Calu3 (cell line): ENCODE measurements at regions not wholly inside any gene's neighbourhood (a gene's known extent, or its start where the extent isn't known, plus 50 kb on each side); places are given as distances from the start of the nearest gene placed in this dataset.

Experiments
- BruUV-seq: library from RNA; stranded (reverse); fragments of 400-500 nt; replicated peaks from 2 replicates; lab custom pipeline; 2021; lab: Mats Ljungman, UMichigan
- CTCF ChIA-PET: fragments of 300-600 bp; sonication (Branson Sonifier 250); formaldehyde crosslinking; loops from one replicate; lab custom pipeline; 2022; ENCODE audit warnings: antibody characterized with exemption; lab: Charles Lee
- DNase-seq: peaks from one replicate; pipeline ENCODE4 v3.0.0; 2022
- H3K27ac Mint-ChIP-seq: one replicate; pipeline ENCODE4 v1.8.0; 2022; ENCODE audit warnings: mixed read lengths; ENCODE audit not compliant: unreplicated experiment
- H3K27me3 Mint-ChIP-seq: one replicate; pipeline ENCODE4 v1.8.0; 2022; ENCODE audit warnings: mixed read lengths; ENCODE audit not compliant: unreplicated experiment
- H3K36me3 Mint-ChIP-seq: one replicate; pipeline ENCODE4 v1.8.0; 2022; ENCODE audit warnings: mild to moderate bottlenecking, moderate library complexity, mixed read lengths; ENCODE audit not compliant: insufficient read depth, unreplicated experiment
- H3K4me1 Mint-ChIP-seq: one replicate; pipeline ENCODE4 v1.8.0; 2022; ENCODE audit warnings: mild to moderate bottlenecking, low read depth, mixed read lengths; ENCODE audit not compliant: unreplicated experiment
- H3K4me3 Mint-ChIP-seq: one replicate; pipeline ENCODE4 v1.8.0; 2022; ENCODE audit warnings: mild to moderate bottlenecking, low read depth, moderate library complexity, mixed read lengths; ENCODE audit not compliant: unreplicated experiment
- H3K9me3 Mint-ChIP-seq: one replicate; pipeline ENCODE4 v1.8.0; 2022; ENCODE audit warnings: low read depth, mixed read lengths; ENCODE audit not compliant: unreplicated experiment
- CTCF ChIP-seq: fragments of 200-600 bp; IDR thresholded peaks from one replicate; pipeline ENCODE4 v1.8.0; 2022; ENCODE audit warnings: antibody characterized with exemption; ENCODE audit not compliant: unreplicated experiment
- intact Hi-C: fragments of 100-400 bp; cut with micrococcal nuclease; formaldehyde crosslinking; loops from one replicate; pipeline ENCODE4 v1.10.0; 2022; ENCODE audit not compliant: unreplicated experiment

- intact Hi-C loops: no loop called here
- H3K4me1 Mint-ChIP-seq: peaks cover 24% of the 10 kb centered on the region
- peaks cover 3% of the 10 kb centered on the region for H3K9me3 Mint-ChIP-seq
- no peak for DNase-seq
- H3K4me3 Mint-ChIP-seq: no peak overlapping the region
- no TSS peak for BruUV-seq
- H3K27me3 Mint-ChIP-seq: no peaks in the 10 kb centered on the region
- no peaks in the 10 kb centered on the region for H3K36me3 Mint-ChIP-seq
- TF ChIP-seq CTCF: no peak
- CTCF ChIA-PET: no interaction called here
- no peak overlapping the region for H3K27ac Mint-ChIP-seq
Observed at GRCh38 chr11:92296138-92296515, 71.5 kb downstream of the FAT3 start.

GRCh38 chr11:92297567-92298553 is 73.2 kb downstream of the FAT3 start:
- Mint-ChIP-seq H3K4me1 (peaks cover 24% of the 10 kb centered on the region), H3K27ac (no peak overlapping the region), H3K9me3 (peaks cover under 1% of the 10 kb centered on the region), H3K27me3 (no peaks in the 10 kb centered on the region), H3K4me3 (no peak overlapping the region), H3K36me3 (no peaks in the 10 kb centered on the region)
- no TSS peak for BruUV-seq
- intact Hi-C loops: no loop called here
- no peak for DNase-seq
- CTCF ChIA-PET: no interaction called here
- no peak for TF ChIP-seq CTCF

- CTCF ChIA-PET: no interaction called here
- no peak for DNase-seq
- no TSS peak for BruUV-seq
- Mint-ChIP-seq H3K9me3 (no peaks in the 10 kb centered on the region), H3K4me3 (no peak overlapping the region), H3K27ac (no peak overlapping the region), H3K36me3 (no peaks in the 10 kb centered on the region), H3K27me3 (no peaks in the 10 kb centered on the region), H3K4me1 (peaks cover 12% of the 10 kb centered on the region)
- intact Hi-C loops: no loop called here
- no peak for TF ChIP-seq CTCF
Observed at GRCh38 chr11:92300876-92301275, 76.3 kb downstream of the FAT3 start.

GRCh38 chr11:92302770-92303169 is 78.2 kb downstream of the FAT3 start:
- intact Hi-C loops: no loop called here
- Mint-ChIP-seq H3K4me3 (no peak overlapping the region), H3K9me3 (no peaks in the 10 kb centered on the region), H3K27ac (no peak overlapping the region), H3K27me3 (no peaks in the 10 kb centered on the region), H3K4me1 (peaks cover 10% of the 10 kb centered on the region), H3K36me3 (no peaks in the 10 kb centered on the region)
- BruUV-seq: no TSS peak
- DNase-seq: no peak
- no peak for TF ChIP-seq CTCF
- CTCF ChIA-PET: no interaction called here
